DND-41 (cell line): ENCODE measurements at regions not wholly inside any gene's neighbourhood (a gene's known extent, or its start where the extent isn't known, plus 50 kb on each side); places are given as distances from the start of the nearest gene placed in this dataset.

ENCODE experiments used
- CTCF ChIP-seq: IDR thresholded peaks from 2 replicates; pipeline ENCODE4 v1.5.1; 2012; ENCODE audit warnings: borderline replicate concordance, low read length, moderate library complexity, mild to moderate bottlenecking; ENCODE audit not compliant: poor library complexity, severe bottlenecking; ENCODE audit errors: extremely low read depth
- EZH2 ChIP-seq: IDR thresholded peaks from 3 replicates; pipeline ENCODE4 v1.6.1; 2012; ENCODE audit warnings: borderline replicate concordance, low read depth, mild to moderate bottlenecking, moderate library complexity, low read length, inconsistent platforms; ENCODE audit not compliant: severe bottlenecking

- TF ChIP-seq EZH2 = no peak
- no peak for TF ChIP-seq CTCF
Observed at GRCh38 chrX:27915617-27916016, 65.6 kb downstream of the DCAF8L1 start.
